ENCODE measurements at regions not wholly inside any gene's neighbourhood (a gene's known extent, or its start where the extent isn't known, plus 50 kb on each side); places are given as distances from the start of the nearest gene placed in this dataset.

- H3K9me3 Mint-ChIP-seq, result peaks cover 10% of the 10 kb centered on the region
- peaks cover 6% of the 10 kb centered on the region for H3K27me3 Mint-ChIP-seq
- H3K36me3 Mint-ChIP-seq, result no peaks in the 10 kb centered on the region
- POLR2A ChIA-PET, result no interaction called here
- intact Hi-C loops (cut with micrococcal nuclease), result no loop called here
- no peak for DNase-seq
- H3K27ac Mint-ChIP-seq, result no peak overlapping the region
- no peaks in the 10 kb centered on the region for H3K4me1 Mint-ChIP-seq (ENCODE audit: low read depth)
- CTCF ChIA-PET, result no interaction called here
- H3K4me3 Mint-ChIP-seq, result no peak overlapping the region
Observed at GRCh38 chr10:113423981-113424721, 128.7 kb upstream of the HABP2 start.

- intact Hi-C loops (cut with micrococcal nuclease), result no loop called here
- POLR2A ChIA-PET, result no interaction called here
- Mint-ChIP-seq H3K4me3 (no peak overlapping the region), H3K27ac (no peak overlapping the region), H3K4me1 (ENCODE audit: low read depth) (no peaks in the 10 kb centered on the region), H3K9me3 (peaks cover 5% of the 10 kb centered on the region), H3K27me3 (peaks cover 7% of the 10 kb centered on the region), H3K36me3 (no peaks in the 10 kb centered on the region)
- no peak for DNase-seq
- CTCF ChIA-PET, result interaction anchor here (0.8 kb wide), 1 partner anchor 29 kb away, joined by 3 read pairs; no protein-coding TSS in a partner anchor
Observed at GRCh38 chr10:113425008-113425407, 127.8 kb upstream of the HABP2 start.

- Mint-ChIP-seq H3K4me3 (no peak overlapping the region), H3K27me3 (peaks cover 7% of the 10 kb centered on the region), H3K4me1 (ENCODE audit: low read depth) (no peaks in the 10 kb centered on the region), H3K36me3 (no peaks in the 10 kb centered on the region), H3K27ac (no peak overlapping the region), H3K9me3 (no peaks in the 10 kb centered on the region)
- ChIA-PET POLR2A (no interaction called here), CTCF (interaction anchor here (0.8 kb wide), 1 partner anchor 29 kb away, joined by 3 read pairs; no protein-coding TSS in a partner anchor)
- no peak for DNase-seq
- intact Hi-C loops (cut with micrococcal nuclease), result no loop called here
Observed at GRCh38 chr10:113425541-113425951, 127.3 kb upstream of the HABP2 start.

- POLR2A ChIA-PET, result no interaction called here
- CTCF ChIA-PET, result no interaction called here
- no peaks in the 10 kb centered on the region for H3K36me3 Mint-ChIP-seq
- no peaks in the 10 kb centered on the region for H3K4me1 Mint-ChIP-seq (ENCODE audit: low read depth)
- H3K4me3 Mint-ChIP-seq, result no peak overlapping the region
- peaks cover 7% of the 10 kb centered on the region for H3K27me3 Mint-ChIP-seq
- DNase-seq, result no peak
- intact Hi-C loops (cut with micrococcal nuclease), result no loop called here
- H3K27ac Mint-ChIP-seq, result no peak overlapping the region
- peaks cover 2% of the 10 kb centered on the region for H3K9me3 Mint-ChIP-seq
Observed at GRCh38 chr10:113426181-113426877, 126.5 kb upstream of the HABP2 start.

DNA sequence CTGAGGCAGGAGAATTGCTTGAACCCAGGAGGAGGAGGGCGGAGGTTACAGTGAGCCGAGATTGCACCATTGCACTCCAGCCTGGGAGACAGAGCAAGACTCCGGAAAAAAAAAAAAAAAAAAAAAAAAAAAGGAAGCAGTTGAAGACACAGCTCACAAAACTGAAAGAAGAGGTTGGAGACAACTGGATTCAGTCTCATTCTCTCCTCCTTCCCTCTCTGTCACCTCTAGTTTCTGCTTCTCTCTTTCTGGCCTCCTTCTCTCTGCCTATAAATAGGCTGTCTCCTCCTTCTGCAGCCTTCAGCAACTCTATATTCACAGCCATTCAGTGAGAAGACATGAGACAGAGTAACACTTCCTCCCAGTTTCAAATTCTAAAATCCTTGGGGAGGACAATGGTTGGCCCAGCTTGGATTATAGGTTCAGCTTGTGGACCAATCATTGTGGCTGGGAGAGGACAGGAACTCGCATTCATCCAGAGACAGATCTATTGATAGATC lies 125.6 kb upstream of the HABP2 start:
- DNase-seq, result no peak
- Mint-ChIP-seq H3K9me3 (peaks cover 2% of the 10 kb centered on the region), H3K4me3 (no peak overlapping the region), H3K36me3 (no peaks in the 10 kb centered on the region), H3K27ac (no peak overlapping the region), H3K27me3 (peaks cover 9% of the 10 kb centered on the region), H3K4me1 (ENCODE audit: low read depth) (no peaks in the 10 kb centered on the region)
- ChIA-PET POLR2A (no interaction called here), CTCF (no interaction called here)
- intact Hi-C loops (cut with micrococcal nuclease), result no loop called here

DNA sequence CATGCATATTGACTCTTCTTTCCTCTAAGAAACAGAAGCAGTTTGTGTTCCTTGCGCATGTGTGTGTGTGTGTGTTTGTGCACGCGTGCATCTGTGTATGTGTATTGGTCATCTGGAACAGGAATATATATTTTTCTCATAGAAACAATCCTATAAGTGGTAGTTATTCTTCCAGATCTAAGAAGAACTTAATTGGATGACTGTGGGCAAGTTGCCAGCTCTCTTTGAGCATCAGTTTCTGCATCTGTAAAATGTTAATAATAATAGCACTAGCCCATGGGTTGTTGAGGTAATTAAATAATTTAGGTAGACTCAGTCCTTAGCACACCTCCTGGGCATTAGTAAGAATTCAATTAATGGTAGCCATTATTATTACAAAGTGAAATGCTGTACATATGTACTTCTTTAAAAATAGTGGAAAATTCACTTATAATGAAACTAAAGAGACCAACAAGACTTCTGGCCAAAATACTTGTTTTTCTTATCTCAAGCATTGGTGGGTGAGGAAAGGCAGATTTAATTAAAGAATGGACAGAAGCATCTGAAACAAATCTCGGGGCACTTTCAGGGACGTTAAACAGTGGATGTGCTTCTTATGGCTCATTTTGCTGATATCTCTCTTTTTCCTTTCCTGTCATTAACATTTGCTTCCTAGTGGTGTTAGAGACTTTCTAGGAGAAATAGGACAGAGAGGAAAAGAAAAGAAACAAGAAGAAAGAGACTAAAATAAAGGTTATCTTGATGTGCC lies 124.9 kb upstream of the HABP2 start:
- Mint-ChIP-seq H3K27me3 (peaks cover 9% of the 10 kb centered on the region), H3K27ac (no peak overlapping the region), H3K4me1 (ENCODE audit: low read depth) (no peaks in the 10 kb centered on the region), H3K4me3 (no peak overlapping the region), H3K36me3 (no peaks in the 10 kb centered on the region), H3K9me3 (peaks cover 2% of the 10 kb centered on the region)
- ChIA-PET CTCF (no interaction called here), POLR2A (no interaction called here)
- intact Hi-C loops (cut with micrococcal nuclease), result no loop called here
- no peak for DNase-seq

DNA sequence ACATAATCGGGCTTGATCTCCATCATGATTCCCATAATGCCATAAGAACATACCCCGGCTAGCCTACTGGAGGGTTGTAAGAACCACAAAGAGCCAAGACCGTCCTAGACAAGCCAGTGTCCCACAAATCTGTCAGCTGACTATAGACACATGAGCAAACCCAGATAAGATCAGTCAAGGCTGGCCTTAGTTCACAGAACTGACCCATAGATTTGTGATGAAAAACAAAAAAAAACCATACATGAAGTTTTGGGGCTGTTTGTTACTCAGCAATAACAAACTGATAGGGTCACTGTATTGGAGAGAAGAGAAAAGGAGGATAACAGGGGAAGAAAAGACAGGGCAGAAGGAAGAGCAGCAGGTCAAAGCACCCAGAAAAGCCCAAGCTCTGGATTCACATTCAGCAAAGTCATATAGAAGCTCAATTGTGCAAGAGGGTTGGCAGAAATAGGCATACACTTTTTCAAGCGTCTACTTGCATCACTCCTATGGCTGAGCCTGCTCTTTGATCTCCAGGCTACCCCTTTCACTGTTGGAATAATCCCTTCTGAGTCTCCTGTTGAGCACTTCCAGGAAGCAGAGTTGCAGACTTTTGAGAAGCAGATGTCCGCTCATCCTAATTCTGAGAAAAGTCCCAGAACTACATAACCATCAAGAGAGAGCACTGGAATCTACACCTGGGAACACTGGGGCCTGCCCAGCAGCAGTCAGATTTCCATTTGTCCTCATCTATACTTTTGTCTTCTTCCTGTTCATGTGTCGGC lies 122.0 kb upstream of the HABP2 start:
- ChIA-PET CTCF (interaction anchor here (0.9 kb wide), 1 partner anchor 133 kb away, joined by 3 read pairs; no protein-coding TSS in a partner anchor), POLR2A (no interaction called here)
- no peaks in the 10 kb centered on the region for H3K4me1 Mint-ChIP-seq (ENCODE audit: low read depth)
- no peak for DNase-seq
- H3K9me3 Mint-ChIP-seq, result peaks cover 2% of the 10 kb centered on the region
- intact Hi-C loops (cut with micrococcal nuclease), result no loop called here
- peaks cover 4% of the 10 kb centered on the region for H3K27me3 Mint-ChIP-seq
- H3K27ac Mint-ChIP-seq, result no peak overlapping the region
- no peak overlapping the region for H3K4me3 Mint-ChIP-seq
- no peaks in the 10 kb centered on the region for H3K36me3 Mint-ChIP-seq

- intact Hi-C loops (cut with micrococcal nuclease), result no loop called here
- H3K4me1 Mint-ChIP-seq (ENCODE audit: low read depth), result no peaks in the 10 kb centered on the region
Observed at GRCh38 chr10:113431398-113432160, 121.3 kb upstream of the HABP2 start.

GRCh38 chr10:113433711-113434110 lies 119.1 kb upstream of the HABP2 start:
- H3K36me3 Mint-ChIP-seq, result no peaks in the 10 kb centered on the region
- CTCF ChIA-PET, result interaction anchor here (1.1 to 1.2 kb wide), 2 partner anchors 19 to 130 kb away, joined by 3 read pairs; no protein-coding TSS in a partner anchor
- no peak overlapping the region for H3K27ac Mint-ChIP-seq
- no peak overlapping the region for H3K4me3 Mint-ChIP-seq
- POLR2A ChIA-PET, result no interaction called here
- peaks cover 4% of the 10 kb centered on the region for H3K27me3 Mint-ChIP-seq
- H3K4me1 Mint-ChIP-seq (ENCODE audit: low read depth), result no peaks in the 10 kb centered on the region
- H3K9me3 Mint-ChIP-seq, result peaks cover 2% of the 10 kb centered on the region
- intact Hi-C loops (cut with micrococcal nuclease), result no loop called here
- no peak for DNase-seq

More at GRCh38 chr10:113431398-113432160, 121.3 kb upstream of the HABP2 start:
- Mint-ChIP-seq H3K4me3 (no peak overlapping the region), H3K36me3 (no peaks in the 10 kb centered on the region), H3K27ac (no peak overlapping the region), H3K9me3 (peaks cover 2% of the 10 kb centered on the region), H3K27me3 (peaks cover 4% of the 10 kb centered on the region)
- POLR2A ChIA-PET, result no interaction called here
- CTCF ChIA-PET, result no interaction called here
- no peak for DNase-seq

GRCh38 chr10:113434315-113434714 lies 118.5 kb upstream of the HABP2 start:
- no peak overlapping the region for H3K27ac Mint-ChIP-seq
- H3K9me3 Mint-ChIP-seq, result peaks cover 2% of the 10 kb centered on the region
- ChIA-PET CTCF (interaction anchor here (1.2 kb wide), 1 partner anchor 129 kb away, joined by 3 read pairs; no protein-coding TSS in a partner anchor), POLR2A (no interaction called here)
- intact Hi-C loops (cut with micrococcal nuclease), result no loop called here
- no peaks in the 10 kb centered on the region for H3K36me3 Mint-ChIP-seq
- DNase-seq, result no peak
- H3K27me3 Mint-ChIP-seq, result peaks cover 4% of the 10 kb centered on the region
- H3K4me1 Mint-ChIP-seq (ENCODE audit: low read depth), result no peaks in the 10 kb centered on the region
- H3K4me3 Mint-ChIP-seq, result no peak overlapping the region

- intact Hi-C loops (cut with micrococcal nuclease), result no loop called here
- no peaks in the 10 kb centered on the region for H3K36me3 Mint-ChIP-seq
- H3K27ac Mint-ChIP-seq, result no peak overlapping the region
- H3K4me3 Mint-ChIP-seq, result no peak overlapping the region
- H3K9me3 Mint-ChIP-seq, result peaks cover 2% of the 10 kb centered on the region
- POLR2A ChIA-PET, result interaction anchor here (0.6 kb wide), 1 partner anchor 18 kb away, joined by 3 read pairs; no protein-coding TSS in a partner anchor
- no peaks in the 10 kb centered on the region for H3K4me1 Mint-ChIP-seq (ENCODE audit: low read depth)
- CTCF ChIA-PET, result interaction anchor here (1.2 kb wide), 1 partner anchor 129 kb away, joined by 3 read pairs; no protein-coding TSS in a partner anchor
- H3K27me3 Mint-ChIP-seq, result peaks cover 2% of the 10 kb centered on the region
- DNase-seq, result no peak
Observed at GRCh38 chr10:113434950-113435349, 117.9 kb upstream of the HABP2 start.

Measured in activated CD4-positive, alpha-beta memory T cell treated with anti-CD3 and anti-CD28 coated beads for 36 hours (primary cell).